IPS DF 6.9 (cell line): ENCODE measurements at regions not wholly inside any gene's neighbourhood (a gene's known extent, or its start where the extent isn't known, plus 50 kb on each side); places are given as distances from the start of the nearest gene placed in this dataset.

Experiments
- DNase-seq: peaks from one replicate; pipeline ENCODE4 v3.0.0-alpha.2; 2013; ENCODE audit warnings: low read depth, low spot score
- H3K27ac ChIP-seq: one replicate; pipeline ENCODE4 v1.5.1; 2013; ENCODE audit warnings: low read length, control low read depth
- H3K27me3 ChIP-seq: 2 replicates; pipeline ENCODE4 v1.6.1; 2013; ENCODE audit warnings: mild to moderate bottlenecking, low read length; ENCODE audit not compliant: control insufficient read depth, insufficient read depth
- H3K36me3 ChIP-seq: 2 replicates; pipeline ENCODE4 v1.6.1; 2013; ENCODE audit warnings: low read length; ENCODE audit not compliant: control insufficient read depth, insufficient read depth
- H3K4me1 ChIP-seq: 2 replicates; pipeline ENCODE4 v1.6.1; 2013; ENCODE audit warnings: low read length; ENCODE audit not compliant: control insufficient read depth, insufficient read depth
- H3K4me3 ChIP-seq: 2 replicates; pipeline ENCODE4 v1.5.1; 2013; ENCODE audit warnings: mild to moderate bottlenecking, low read length
- H3K9me3 ChIP-seq: 2 replicates; pipeline ENCODE4 v1.6.1; 2013; ENCODE audit warnings: low read length, inconsistent platforms; ENCODE audit not compliant: control insufficient read depth, insufficient read depth
- WGBS: extraction: QIAGEN DNeasy Blood & Tissue Kit; methylation state at CpG from one replicate; pipeline ENCODE4 v1.1.7; 2013; ENCODE audit warnings: mixed read lengths, missing lambda C conversion rate; ENCODE audit not compliant: insufficient read length, insufficient coverage; 5-methylcytosine and 5-hydroxymethylcytosine counted together

DNA sequence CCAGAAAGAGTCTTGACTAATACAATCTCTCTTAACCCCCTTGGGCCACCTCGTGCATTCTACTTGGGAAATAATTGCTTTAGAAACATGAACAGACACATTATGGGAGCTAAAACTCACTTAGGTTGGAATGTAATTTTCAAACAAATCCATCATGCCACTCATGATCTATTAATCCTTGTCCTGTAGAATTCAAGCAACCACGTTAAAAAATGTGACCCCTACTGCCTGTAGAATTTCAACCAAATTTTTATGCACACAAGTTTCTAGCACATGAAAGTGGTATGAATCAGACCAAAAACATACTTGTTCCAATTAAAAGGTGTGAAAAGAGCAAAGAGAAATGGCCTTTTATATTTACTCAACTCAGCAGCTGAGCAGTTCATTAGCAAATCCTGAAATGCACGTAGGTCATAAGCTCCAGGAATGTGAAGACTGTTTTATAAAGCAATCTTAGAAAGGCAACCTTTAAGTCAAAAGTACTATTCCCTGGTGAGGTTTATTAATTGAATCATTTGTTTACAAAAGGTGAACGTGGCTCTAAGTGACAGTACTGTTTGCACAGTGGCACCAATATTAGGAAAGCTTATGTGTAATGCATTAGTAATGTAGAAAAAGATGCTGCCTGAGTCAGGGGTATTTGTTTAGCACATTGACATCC lies 459.4 kb upstream of the UBE2E3 start:
- no peak for DNase-seq
- WGBS: no CpG with 5 or more reads among the region's 4 CpGs
- H3K27ac ChIP-seq: no peak overlapping the region
- H3K4me1 ChIP-seq: no peaks in the 10 kb centered on the region; the same call in 1 of the 2 replicates
- no peaks in the 10 kb centered on the region for H3K36me3 ChIP-seq
- H3K4me3 ChIP-seq: no peak overlapping the region
- no peaks in the 10 kb centered on the region for H3K27me3 ChIP-seq
- no peaks in the 10 kb centered on the region for H3K9me3 ChIP-seq

- no peaks in the 10 kb centered on the region for H3K36me3 ChIP-seq
- no peak overlapping the region for H3K4me3 ChIP-seq
- H3K9me3 ChIP-seq: no peaks in the 10 kb centered on the region
- H3K27ac ChIP-seq: no peak overlapping the region
- H3K4me1 ChIP-seq: no peaks in the 10 kb centered on the region; the same call in 1 of the 2 replicates
- H3K27me3 ChIP-seq: no peaks in the 10 kb centered on the region
- no peak for DNase-seq
Measured at GRCh38 chr2:180520206-180520605, 460.2 kb upstream of the UBE2E3 start.

- Histone ChIP-seq H3K9me3 (no peaks in the 10 kb centered on the region), H3K27ac (no peak overlapping the region), H3K27me3 (no peaks in the 10 kb centered on the region), H3K4me3 (no peak overlapping the region), H3K4me1 (no peaks in the 10 kb centered on the region; the same call in 1 of the 2 replicates), H3K36me3 (no peaks in the 10 kb centered on the region)
- no peak for DNase-seq
Measured at GRCh38 chr2:180519276-180519675, 461.1 kb upstream of the UBE2E3 start.

DNA sequence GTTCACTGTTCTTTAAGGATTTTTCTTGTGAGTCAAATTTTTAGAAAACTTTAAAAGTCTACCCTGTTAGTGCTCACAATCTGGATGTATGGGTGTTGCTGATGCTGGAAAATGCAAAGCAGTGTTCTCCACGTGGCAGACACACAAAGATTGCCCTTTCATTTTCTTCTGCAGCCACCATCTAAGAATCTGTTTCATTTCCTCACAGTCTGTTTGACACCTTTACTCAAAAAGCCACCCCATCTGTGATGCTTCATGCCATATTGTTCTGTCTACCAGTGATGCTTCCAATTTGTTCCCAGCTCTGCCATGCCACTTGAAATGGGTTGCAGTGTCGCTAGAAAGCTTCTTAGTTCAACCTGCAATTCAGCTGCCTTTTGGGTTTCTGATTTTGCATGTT lies 464.2 kb upstream of the UBE2E3 start:
- no peaks in the 10 kb centered on the region for H3K4me1 ChIP-seq
- whole genome bisulfite sequencing: no CpG with 5 or more reads among the region's 2 CpGs
- H3K36me3 ChIP-seq: no peaks in the 10 kb centered on the region
- H3K27ac ChIP-seq: no peak overlapping the region
- H3K27me3 ChIP-seq: no peaks in the 10 kb centered on the region
- no peak for DNase-seq
- no peaks in the 10 kb centered on the region for H3K9me3 ChIP-seq
- H3K4me3 ChIP-seq: no peak overlapping the region

DNA sequence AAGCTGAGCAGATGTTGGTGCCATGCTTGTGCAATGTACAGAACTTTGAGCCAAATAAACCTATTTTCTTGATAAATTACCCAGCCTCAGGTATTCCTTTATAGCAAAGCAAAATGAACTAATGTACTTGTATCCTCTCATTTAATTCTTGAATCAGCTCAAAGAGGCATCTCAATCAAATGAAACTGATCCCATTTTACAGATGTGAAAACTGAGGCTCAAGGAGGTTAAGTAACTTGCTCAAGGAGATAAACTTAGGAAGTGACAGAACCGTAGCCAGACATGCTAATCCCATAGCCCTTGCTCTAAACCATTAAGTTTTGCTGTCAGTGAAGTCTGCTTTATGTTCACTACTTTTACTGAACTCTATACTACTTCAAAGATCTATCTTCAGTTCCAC lies 467.0 kb upstream of the UBE2E3 start:
- no peaks in the 10 kb centered on the region for H3K27me3 ChIP-seq
- DNase-seq: no peak
- H3K36me3 ChIP-seq: no peaks in the 10 kb centered on the region
- H3K4me1 ChIP-seq: no peaks in the 10 kb centered on the region
- no peak overlapping the region for H3K4me3 ChIP-seq
- no CpG with 5 or more reads among the region's 1 CpG for WGBS
- H3K9me3 ChIP-seq: no peaks in the 10 kb centered on the region
- no peak overlapping the region for H3K27ac ChIP-seq

DNA sequence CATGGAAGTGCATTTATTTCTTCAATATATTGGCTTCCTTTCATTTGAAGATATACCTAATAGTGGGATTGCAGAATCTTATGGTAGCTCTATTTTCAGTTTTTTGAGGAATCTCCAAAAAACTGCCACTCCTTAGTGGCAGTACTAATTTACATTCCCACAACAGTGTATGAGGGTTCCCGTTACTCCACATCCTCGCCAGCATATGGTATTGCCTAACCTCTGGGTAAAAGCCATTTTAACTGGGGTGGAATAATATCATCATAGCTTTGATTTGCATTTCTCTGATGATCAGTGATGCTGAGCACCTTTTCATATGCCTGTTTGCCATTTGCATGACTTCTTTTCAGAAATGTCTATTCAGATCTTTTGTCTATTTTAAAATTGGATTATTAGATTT lies 471.9 kb upstream of the UBE2E3 start:
- no peaks in the 10 kb centered on the region for H3K9me3 ChIP-seq
- DNase-seq: no peak

GRCh38 chr2:180507028-180507427 lies 473.4 kb upstream of the UBE2E3 start:
- H3K9me3 ChIP-seq: no peaks in the 10 kb centered on the region
- no peak overlapping the region for H3K27ac ChIP-seq
- no peaks in the 10 kb centered on the region for H3K36me3 ChIP-seq
- H3K4me1 ChIP-seq: no peaks in the 10 kb centered on the region
- DNase-seq: no peak
- no peaks in the 10 kb centered on the region for H3K27me3 ChIP-seq
- no peak overlapping the region for H3K4me3 ChIP-seq
- WGBS: no CpG with 5 or more reads among the region's 2 CpGs

More for the DNA sequence above, 471.9 kb upstream of the UBE2E3 start:
- WGBS: no CpG with 5 or more reads among the region's 2 CpGs
- no peaks in the 10 kb centered on the region for H3K4me1 ChIP-seq
- no peaks in the 10 kb centered on the region for H3K27me3 ChIP-seq
- no peak overlapping the region for H3K4me3 ChIP-seq
- H3K36me3 ChIP-seq: no peaks in the 10 kb centered on the region
- no peak overlapping the region for H3K27ac ChIP-seq

DNA sequence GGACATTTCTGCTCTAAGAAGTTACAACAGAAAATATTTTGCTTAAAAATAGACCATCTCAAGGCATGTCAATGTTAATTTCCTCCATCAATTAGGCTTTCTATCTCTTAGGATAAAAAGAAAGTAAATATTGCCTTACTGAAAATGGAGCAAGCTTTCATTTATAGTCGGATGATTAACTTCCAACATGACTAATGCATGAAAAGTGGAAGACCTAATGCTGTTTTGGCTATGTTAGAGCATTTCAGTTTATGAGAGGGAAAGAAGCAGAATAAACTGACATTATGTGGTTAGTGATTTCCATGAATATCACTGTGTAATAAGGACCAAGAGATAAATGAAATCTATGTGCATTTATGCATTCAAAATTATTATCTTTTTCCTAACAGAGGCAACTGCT lies 475.2 kb upstream of the UBE2E3 start:
- no peak for DNase-seq
- WGBS: no CpG with 5 or more reads among the region's 1 CpG
- H3K27ac ChIP-seq: no peak overlapping the region
- H3K4me3 ChIP-seq: no peak overlapping the region
- no peaks in the 10 kb centered on the region for H3K36me3 ChIP-seq
- H3K4me1 ChIP-seq: no peaks in the 10 kb centered on the region
- H3K27me3 ChIP-seq: no peaks in the 10 kb centered on the region
- no peaks in the 10 kb centered on the region for H3K9me3 ChIP-seq

DNA sequence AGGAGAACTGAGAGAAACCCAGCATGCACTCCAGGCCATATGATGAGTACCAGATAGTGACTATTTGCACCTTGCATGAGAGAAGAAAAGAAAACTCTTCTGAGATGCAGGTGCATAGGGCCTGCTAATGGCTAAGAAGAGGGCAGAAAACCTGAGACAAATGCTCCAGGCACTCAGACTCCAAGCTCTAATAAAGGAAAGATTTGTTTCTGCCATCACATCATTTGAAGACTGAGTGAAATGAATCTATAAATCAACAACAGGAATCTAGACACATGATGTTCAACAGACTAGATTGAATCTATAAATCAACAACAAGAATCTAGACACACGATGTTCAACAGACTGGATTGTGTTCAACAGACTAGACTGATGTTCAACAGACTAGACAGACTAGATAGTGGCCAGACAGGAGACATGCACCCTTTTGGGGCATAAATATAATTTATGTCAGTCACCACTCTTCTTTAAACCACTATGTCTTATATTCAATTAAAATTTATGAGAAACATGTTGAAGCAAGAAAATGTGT lies 482.7 kb upstream of the UBE2E3 start:
- Histone ChIP-seq H3K4me1 (no peaks in the 10 kb centered on the region), H3K9me3 (no peaks in the 10 kb centered on the region), H3K4me3 (no peak overlapping the region), H3K27ac (no peak overlapping the region), H3K27me3 (no peaks in the 10 kb centered on the region), H3K36me3 (no peaks in the 10 kb centered on the region)
- no CpG with 5 or more reads among the region's 1 CpG for WGBS
- no peak for DNase-seq

- Histone ChIP-seq H3K36me3 (no peaks in the 10 kb centered on the region), H3K9me3 (no peaks in the 10 kb centered on the region), H3K27ac (no peak overlapping the region), H3K4me1 (no peaks in the 10 kb centered on the region), H3K27me3 (no peaks in the 10 kb centered on the region), H3K4me3 (no peak overlapping the region)
- no peak for DNase-seq
- WGBS: no CpG with 5 or more reads among the region's 2 CpGs
Measured at GRCh38 chr2:180495606-180496005, 484.8 kb upstream of the UBE2E3 start.

- Histone ChIP-seq H3K4me3 (no peak overlapping the region), H3K36me3 (no peaks in the 10 kb centered on the region), H3K27ac (no peak overlapping the region), H3K27me3 (no peaks in the 10 kb centered on the region), H3K4me1 (no peaks in the 10 kb centered on the region), H3K9me3 (no peaks in the 10 kb centered on the region)
- DNase-seq: no peak
- WGBS: no CpG with 5 or more reads among the region's 2 CpGs
Measured at GRCh38 chr2:180494286-180494685, 486.1 kb upstream of the UBE2E3 start.
